Thyroid gland (tissue), 4 donors: ENCODE measurements at regions not wholly inside any gene's neighbourhood (a gene's known extent, or its start where the extent isn't known, plus 50 kb on each side); places are given as distances from the start of the nearest gene placed in this dataset.

Experiments
- DNase-seq, 2 donors: peaks; one replicate each; pipeline ENCODE4 v3.0.0-alpha.2; 2019
- H3K27ac ChIP-seq, 3 donors: fragments of 200-600 bp; sonication (generic); 1 replicate in 2 of 3; 2 replicates in 1 of 3; pipeline ENCODE4 v1.5.1; 2016 to 2019; ENCODE audit warnings: mild to moderate bottlenecking in 1 of 3, moderate library complexity in 1 of 3
- H3K27me3 ChIP-seq: fragments of 200-600 bp; sonication (generic); one replicate; pipeline ENCODE4 v1.5.1; 2019
- H3K36me3 ChIP-seq, 2 donors: fragments of 200-600 bp; sonication (generic); one replicate each; pipeline ENCODE4 v1.5.1; 2016 to 2019
- H3K4me1 ChIP-seq, 2 donors: fragments of 200-600 bp; sonication (generic); one replicate each; pipeline ENCODE4 v1.5.1; 2017 to 2019
- H3K4me3 ChIP-seq, 3 donors: fragments of 200-600 bp; sonication (generic); replicated peaks in 1 of 3; 1 replicate in 2 of 3; 2 replicates in 1 of 3; pipeline ENCODE4 v1.5.1; 2016; ENCODE audit warnings: mild to moderate bottlenecking in 1 of 3
- H3K9me3 ChIP-seq: fragments of 200-600 bp; sonication (generic); one replicate; pipeline ENCODE4 v1.5.1; 2017
- CTCF ChIP-seq, 6 experiments: fragments of 200-600 bp in 3 of 6; fragments of 450-650 bp in 3 of 6; sonication (generic) in 3 of 6; IDR thresholded peaks; one replicate each; pipeline ENCODE4 v1.5.1; 2016 to 2019; ENCODE audit warnings: antibody characterized with exemption in 6 of 6, mild to moderate bottlenecking in 2 of 6, inconsistent platforms in 1 of 6, moderate library complexity in 1 of 6
- POLR2A ChIP-seq, 2 donors: fragments of 450-650 bp; IDR thresholded peaks; one replicate each; pipeline ENCODE4 v1.6.1; 2017; ENCODE audit warnings: antibody characterized with exemption in 2 of 2, mild to moderate bottlenecking in 2 of 2, moderate library complexity in 1 of 2
- WGBS, 2 donors: methylation state at CpG; one replicate each; pipeline ENCODE4 v1.1.5; 2017; 5-methylcytosine and 5-hydroxymethylcytosine counted together
- intact Hi-C: fragments of 100-400 bp; cut with DNase I; formaldehyde crosslinking; loops from one replicate; pipeline ENCODE4 v1.15.1; 2023

GRCh38 chr6:166245148-166245547, 63.0 kb downstream of the PRR18 start:
- no peak overlapping the region for H3K4me3 ChIP-seq
- TF ChIP-seq CTCF (IDR thresholded peaks at IDR 0.05), result no peak
- TF ChIP-seq POLR2A (IDR thresholded peaks at IDR 0.05), result no peak
- H3K9me3 ChIP-seq, result no peaks in the 10 kb centered on the region
- DNase-seq, result no peak
- no peaks in the 10 kb centered on the region for H3K4me1 ChIP-seq
- WGBS, 2 donors, result 76 to 81% methylated on average over 5 of the region's 5 CpGs
- intact Hi-C loops, result no loop called here
- H3K27me3 ChIP-seq, result no peaks in the 10 kb centered on the region
- H3K27ac ChIP-seq, result no peak overlapping the region
- H3K36me3 ChIP-seq, result no peaks in the 10 kb centered on the region

- TF ChIP-seq CTCF (IDR thresholded peaks at IDR 0.05) (no peak), POLR2A (IDR thresholded peaks at IDR 0.05) (no peak)
- intact Hi-C loops, result no loop called here
- 64 to 80% methylated on average over 11 of the region's 11 CpGs for WGBS, 2 donors
Measured at GRCh38 chr6:166244353-166245045, 63.7 kb downstream of the PRR18 start.

GRCh38 chr6:166242888-166243287, 65.3 kb downstream of the PRR18 start:
- no peaks in the 10 kb centered on the region for H3K9me3 ChIP-seq
- TF ChIP-seq POLR2A (IDR thresholded peaks at IDR 0.05), result no peak
- TF ChIP-seq CTCF (IDR thresholded peaks at IDR 0.05), result no peak
- WGBS, 2 donors, result 57 to 67% methylated on average over 4 of the region's 4 CpGs
- no peaks in the 10 kb centered on the region for H3K36me3 ChIP-seq
- no peaks in the 10 kb centered on the region for H3K27me3 ChIP-seq
- no peaks in the 10 kb centered on the region for H3K4me1 ChIP-seq
- no peak for DNase-seq
- H3K27ac ChIP-seq, result no peak overlapping the region
- H3K4me3 ChIP-seq, result no peak overlapping the region
- intact Hi-C loops, result no loop called here

More at GRCh38 chr6:166244353-166245045, 63.7 kb downstream of the PRR18 start:
- no peaks in the 10 kb centered on the region for H3K9me3 ChIP-seq
- H3K4me1 ChIP-seq, result no peaks in the 10 kb centered on the region
- no peaks in the 10 kb centered on the region for H3K36me3 ChIP-seq
- DNase-seq, result no peak
- H3K4me3 ChIP-seq, result no peak overlapping the region
- no peaks in the 10 kb centered on the region for H3K27me3 ChIP-seq
- H3K27ac ChIP-seq, result no peak overlapping the region

- no peak overlapping the region for H3K27ac ChIP-seq
- 86 to 90% methylated on average over 6 of the region's 6 CpGs for WGBS, 2 donors
- TF ChIP-seq POLR2A (IDR thresholded peaks at IDR 0.05) (no peak), CTCF (IDR thresholded peaks at IDR 0.05) (no peak)
- no peaks in the 10 kb centered on the region for H3K4me1 ChIP-seq
- no peaks in the 10 kb centered on the region for H3K36me3 ChIP-seq
- intact Hi-C loops, result no loop called here
- no peak overlapping the region for H3K4me3 ChIP-seq
- no peaks in the 10 kb centered on the region for H3K9me3 ChIP-seq
- DNase-seq, result no peak
- H3K27me3 ChIP-seq, result no peaks in the 10 kb centered on the region
Measured at GRCh38 chr6:166241974-166242373, 66.2 kb downstream of the PRR18 start.

GRCh38 chr6:166240889-166241288, 67.3 kb downstream of the PRR18 start:
- Histone ChIP-seq H3K36me3 (no peaks in the 10 kb centered on the region), H3K4me3 (no peak overlapping the region), H3K9me3 (no peaks in the 10 kb centered on the region), H3K27ac (no peak overlapping the region), H3K27me3 (no peaks in the 10 kb centered on the region), H3K4me1 (no peaks in the 10 kb centered on the region)
- intact Hi-C loops, result no loop called here
- no peak for DNase-seq
- TF ChIP-seq CTCF (IDR thresholded peaks at IDR 0.05), result no peak
- TF ChIP-seq POLR2A (IDR thresholded peaks at IDR 0.05), result no peak
- WGBS, 2 donors, result 63 to 69% methylated on average over 11 of the region's 11 CpGs
